NB4 (cell line): ENCODE measurements at regions not wholly inside any gene's neighbourhood (a gene's known extent, or its start where the extent isn't known, plus 50 kb on each side); places are given as distances from the start of the nearest gene placed in this dataset.

Experiments
- MYC ChIP-seq: IDR thresholded peaks from 2 replicates; pipeline ENCODE4 v1.6.1; 2011; ENCODE audit warnings: low read depth, low read length
- POLR2A ChIP-seq: IDR thresholded peaks from 2 replicates; pipeline ENCODE4 v1.6.1; 2011; ENCODE audit warnings: mild to moderate bottlenecking; ENCODE audit not compliant: insufficient read length; ENCODE audit errors: extremely low read depth
- TF ChIP-seq, protein P1 (sequence below): IDR thresholded peaks from one replicate; pipeline ENCODE4 v1.5.1; 2012; ENCODE audit warnings: low read depth, low read length
- TF ChIP-seq, protein P2 (sequence below): IDR thresholded peaks from 2 replicates; pipeline ENCODE4 v1.6.1; 2011; ENCODE audit warnings: low read depth, low read length

DNA sequence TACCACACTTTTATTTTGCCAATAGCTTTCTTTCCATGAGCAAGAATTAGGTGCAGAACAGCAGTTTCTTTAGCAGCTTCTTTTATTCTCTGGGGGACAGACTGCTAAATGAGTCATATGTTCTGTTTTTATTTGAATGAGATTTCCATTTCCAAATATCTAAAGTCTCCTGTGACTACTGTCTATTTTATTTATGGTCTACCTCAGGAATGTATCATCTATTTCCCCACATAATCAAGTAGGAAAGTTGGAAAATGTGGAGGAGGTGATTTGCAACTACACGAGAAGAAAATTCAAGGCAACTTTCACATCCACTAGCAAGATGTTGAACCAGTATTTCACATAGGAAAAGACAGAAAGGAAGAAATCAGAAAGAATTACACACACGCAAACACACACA lies 139.9 kb upstream of the MEX3C start:
- TF ChIP-seq, protein P1, sequence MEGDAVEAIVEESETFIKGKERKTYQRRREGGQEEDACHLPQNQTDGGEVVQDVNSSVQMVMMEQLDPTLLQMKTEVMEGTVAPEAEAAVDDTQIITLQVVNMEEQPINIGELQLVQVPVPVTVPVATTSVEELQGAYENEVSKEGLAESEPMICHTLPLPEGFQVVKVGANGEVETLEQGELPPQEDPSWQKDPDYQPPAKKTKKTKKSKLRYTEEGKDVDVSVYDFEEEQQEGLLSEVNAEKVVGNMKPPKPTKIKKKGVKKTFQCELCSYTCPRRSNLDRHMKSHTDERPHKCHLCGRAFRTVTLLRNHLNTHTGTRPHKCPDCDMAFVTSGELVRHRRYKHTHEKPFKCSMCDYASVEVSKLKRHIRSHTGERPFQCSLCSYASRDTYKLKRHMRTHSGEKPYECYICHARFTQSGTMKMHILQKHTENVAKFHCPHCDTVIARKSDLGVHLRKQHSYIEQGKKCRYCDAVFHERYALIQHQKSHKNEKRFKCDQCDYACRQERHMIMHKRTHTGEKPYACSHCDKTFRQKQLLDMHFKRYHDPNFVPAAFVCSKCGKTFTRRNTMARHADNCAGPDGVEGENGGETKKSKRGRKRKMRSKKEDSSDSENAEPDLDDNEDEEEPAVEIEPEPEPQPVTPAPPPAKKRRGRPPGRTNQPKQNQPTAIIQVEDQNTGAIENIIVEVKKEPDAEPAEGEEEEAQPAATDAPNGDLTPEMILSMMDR: no peak
- TF ChIP-seq, protein P2, sequence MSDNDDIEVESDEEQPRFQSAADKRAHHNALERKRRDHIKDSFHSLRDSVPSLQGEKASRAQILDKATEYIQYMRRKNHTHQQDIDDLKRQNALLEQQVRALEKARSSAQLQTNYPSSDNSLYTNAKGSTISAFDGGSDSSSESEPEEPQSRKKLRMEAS: no peak
- TF ChIP-seq POLR2A (no peak), MYC (no peak)
